HG03575 (cell line): ENCODE measurements at regions not wholly inside any gene's neighbourhood (a gene's known extent, or its start where the extent isn't known, plus 50 kb on each side); places are given as distances from the start of the nearest gene placed in this dataset.

Experiments
- ATAC-seq: cut with Tn5 transposase; IDR thresholded peaks from one replicate; pipeline ENCODE4 v1.9.1; 2021; ENCODE audit not compliant: unreplicated experiment, insufficient number of reproducible peaks, low FRiP score; ENCODE audit errors: extremely low read depth

GRCh38 chr9:89892920-89893319, 288.1 kb downstream of the GADD45G start:
- ATAC-seq = no peak

DNA sequence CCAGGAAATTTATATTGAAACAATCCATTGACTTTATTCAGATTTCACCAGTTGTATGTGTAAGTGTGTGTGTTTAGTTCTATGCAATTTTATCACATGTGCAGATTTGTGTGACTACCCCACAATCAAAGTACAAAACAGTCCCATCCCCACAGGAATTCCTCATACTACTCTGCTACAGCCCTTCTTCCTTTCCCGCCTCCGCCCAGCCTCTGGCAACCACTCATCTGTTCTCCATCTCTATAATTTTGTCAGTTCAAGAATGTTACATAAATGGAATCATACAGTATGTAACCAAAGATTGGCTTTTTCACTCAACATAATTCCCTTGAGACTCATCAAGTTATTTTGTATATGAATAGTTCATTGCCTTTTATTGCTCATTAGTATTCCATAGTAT, 289.1 kb downstream of the GADD45G start:
- ATAC-seq = no peak

GRCh38 chr9:89896806-89897340, 292.1 kb downstream of the GADD45G start:
- ATAC-seq = no peak

DNA sequence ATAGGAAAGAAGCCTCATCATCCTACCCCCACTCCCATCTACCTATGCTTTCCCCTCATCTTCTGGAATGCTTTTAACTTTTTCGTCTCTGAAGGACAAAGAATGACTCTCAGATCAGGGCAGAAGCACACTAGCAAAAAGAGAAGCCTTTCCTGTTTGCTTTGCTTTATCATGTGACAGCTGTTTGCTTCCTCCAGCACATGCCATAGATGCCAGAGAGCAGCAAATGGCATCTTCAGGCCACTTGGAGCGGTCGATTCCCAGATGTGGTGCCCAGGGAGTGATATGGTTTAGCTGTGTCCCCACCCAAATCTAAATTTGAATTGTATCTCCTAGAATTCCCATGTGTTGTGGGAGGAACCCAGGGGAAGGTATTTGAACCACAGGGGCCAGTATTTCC, 294.8 kb downstream of the GADD45G start:
- ATAC-seq = no peak

DNA sequence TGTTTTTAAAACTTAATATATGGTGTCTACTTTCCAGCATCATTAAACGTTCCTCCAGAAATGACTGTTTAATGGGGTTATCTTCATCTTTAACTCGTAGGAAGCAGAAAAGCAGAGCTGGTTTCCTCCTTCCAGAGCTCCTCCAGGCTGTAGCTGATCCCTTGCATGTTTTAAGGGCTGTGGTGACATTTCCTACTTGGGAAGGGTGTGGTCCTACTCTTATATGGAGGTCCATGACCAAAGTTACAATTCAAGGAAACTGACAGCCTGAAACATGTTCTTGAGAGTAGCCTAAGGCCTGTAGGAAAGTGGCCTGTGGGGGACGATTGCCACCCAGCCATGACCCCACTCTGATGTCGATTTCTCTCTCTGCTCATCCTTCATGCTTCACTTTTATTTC, 297.1 kb downstream of the GADD45G start:
- ATAC-seq = no peak

DNA sequence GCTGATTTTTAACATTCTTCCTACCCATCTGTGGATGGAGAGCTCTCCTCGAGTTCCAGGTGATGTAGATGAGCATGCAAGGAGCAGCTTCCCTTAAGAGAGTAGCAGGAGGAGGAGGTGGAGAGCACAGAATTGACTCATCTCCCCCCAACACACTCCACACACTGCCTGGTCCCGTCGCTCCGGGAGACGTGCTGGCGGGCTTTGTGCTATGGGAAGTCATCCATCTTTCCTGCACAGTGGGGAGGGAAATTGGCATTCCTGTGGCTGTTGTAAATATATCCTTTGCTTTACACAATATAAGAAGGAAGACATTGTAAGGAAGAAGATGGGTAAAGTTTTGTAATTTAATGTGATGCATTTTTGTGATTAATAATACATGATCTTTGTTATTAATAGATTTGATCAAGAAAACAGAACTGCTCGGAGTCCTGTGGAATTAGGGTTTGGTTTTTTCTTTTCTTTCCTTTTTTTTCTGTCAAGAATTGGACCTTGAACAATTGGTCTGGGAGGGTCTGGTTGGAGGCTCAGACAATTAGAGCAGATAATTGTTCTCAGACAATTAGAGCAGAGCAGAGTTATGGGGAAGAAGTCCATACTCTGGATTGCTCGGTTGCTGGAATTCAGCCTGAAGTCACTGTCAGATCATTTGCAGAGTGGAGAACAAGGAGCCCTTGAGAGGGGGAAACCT, 297.8 kb downstream of the GADD45G start:
- no peak for ATAC-seq

DNA sequence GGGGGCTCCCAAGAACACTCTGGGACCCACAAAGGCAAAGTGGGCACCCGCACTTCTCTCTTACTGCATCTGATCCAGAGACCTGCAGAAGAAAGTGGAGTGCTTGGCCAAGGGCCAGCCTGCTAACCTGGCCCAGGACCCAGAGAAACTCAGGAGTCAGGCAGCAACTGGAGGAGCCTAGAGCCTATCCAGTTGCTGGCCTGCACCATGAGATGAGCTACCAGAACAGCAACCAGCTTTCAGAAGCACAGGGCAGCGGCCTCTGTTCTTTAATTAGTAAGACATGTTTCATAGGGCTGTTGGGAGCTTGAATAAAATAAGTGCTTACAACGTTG, 298.3 kb downstream of the GADD45G start:
- ATAC-seq = no peak

- ATAC-seq = no peak
Measured at GRCh38 chr9:89905606-89906338, 301.0 kb downstream of the GADD45G start.

GRCh38 chr9:89911721-89912604, 307.2 kb downstream of the GADD45G start:
- no peak for ATAC-seq

DNA sequence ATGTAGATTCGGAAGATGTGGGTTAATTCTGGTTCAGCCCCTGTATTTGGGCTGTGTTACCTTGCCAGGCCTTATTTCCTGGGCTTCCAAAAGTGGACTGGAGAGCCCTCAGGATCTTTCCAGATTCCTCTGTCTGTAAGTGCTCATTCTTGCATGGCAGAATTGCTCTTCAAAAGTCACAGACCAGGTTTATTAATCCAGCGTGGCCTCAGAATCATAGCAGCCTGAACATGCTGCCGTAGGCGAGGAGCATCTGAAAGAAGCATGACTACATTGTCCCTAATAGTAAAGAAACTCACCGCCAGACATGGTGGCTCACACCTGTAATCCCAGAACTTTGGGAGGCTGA, 307.8 kb downstream of the GADD45G start:
- no peak for ATAC-seq

DNA sequence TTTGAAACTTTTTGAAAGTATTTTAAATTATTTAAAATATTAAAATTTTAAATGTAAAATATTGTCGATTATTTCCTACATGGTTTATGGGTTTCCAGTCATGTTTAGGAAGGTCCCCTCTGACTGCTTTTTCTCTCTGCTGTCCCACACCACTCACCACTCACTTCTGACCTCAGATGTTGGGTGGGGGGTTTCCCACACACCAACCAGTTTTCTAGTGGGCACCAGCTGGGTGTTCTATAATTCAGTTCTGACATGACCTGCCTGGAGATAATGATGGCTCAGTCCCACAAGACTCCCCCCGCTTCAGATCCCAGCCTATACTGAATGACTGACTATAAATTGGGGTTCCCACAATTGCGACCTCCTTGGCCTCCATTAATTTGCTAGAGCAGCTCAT, 310.4 kb downstream of the GADD45G start:
- ATAC-seq = no peak

DNA sequence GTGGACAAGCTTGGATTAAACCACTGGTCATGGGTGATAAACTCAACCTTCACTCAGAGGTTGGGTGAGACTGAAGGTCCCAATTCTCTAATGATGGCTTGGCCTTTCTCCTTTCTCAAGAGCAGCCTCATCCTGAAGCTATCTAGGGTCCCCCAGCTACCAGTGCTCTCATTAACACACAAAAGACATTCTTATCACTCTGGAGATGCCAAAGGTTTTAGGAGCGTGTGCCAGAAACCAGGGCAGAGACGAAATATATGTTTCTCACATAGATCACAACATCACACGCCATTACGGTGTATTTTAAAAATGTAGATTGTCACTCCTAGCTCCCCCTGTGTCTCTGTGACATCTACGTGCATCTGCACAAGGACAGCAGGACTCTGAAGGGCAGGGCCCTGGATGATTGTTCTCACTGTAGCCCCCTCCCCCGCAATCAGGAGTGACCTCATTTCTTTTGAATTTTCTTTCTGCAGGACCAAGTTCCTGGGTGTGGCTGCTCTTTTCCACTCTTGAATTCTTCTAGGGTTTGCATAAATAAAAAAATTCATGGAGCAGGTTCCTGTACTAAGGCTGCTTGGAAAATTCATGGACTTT, 311.3 kb downstream of the GADD45G start:
- ATAC-seq = no peak

DNA sequence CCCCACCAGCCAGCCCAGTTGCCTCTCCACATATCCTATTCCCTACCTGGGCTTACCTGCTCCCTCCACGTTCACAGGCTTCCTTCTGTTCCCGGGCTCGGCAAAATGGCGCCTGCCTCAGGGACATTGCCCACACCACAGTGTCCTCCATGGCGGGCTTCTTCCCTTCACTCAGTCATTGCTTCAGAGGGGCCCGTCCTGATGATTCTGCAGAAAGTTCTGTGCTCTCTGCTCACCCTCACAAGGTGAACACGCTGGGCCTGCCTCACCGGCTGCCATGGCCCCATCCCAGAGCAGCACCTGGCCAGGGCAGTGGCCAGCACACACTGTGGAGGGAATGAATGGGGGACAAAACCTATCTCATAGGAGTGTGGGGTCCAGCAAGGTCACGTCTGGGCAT, 313.0 kb downstream of the GADD45G start:
- no peak for ATAC-seq

- ATAC-seq = no peak
Measured at GRCh38 chr9:89919171-89919681, 314.4 kb downstream of the GADD45G start.

GRCh38 chr9:89920131-89920530, 315.3 kb downstream of the GADD45G start:
- no peak for ATAC-seq

DNA sequence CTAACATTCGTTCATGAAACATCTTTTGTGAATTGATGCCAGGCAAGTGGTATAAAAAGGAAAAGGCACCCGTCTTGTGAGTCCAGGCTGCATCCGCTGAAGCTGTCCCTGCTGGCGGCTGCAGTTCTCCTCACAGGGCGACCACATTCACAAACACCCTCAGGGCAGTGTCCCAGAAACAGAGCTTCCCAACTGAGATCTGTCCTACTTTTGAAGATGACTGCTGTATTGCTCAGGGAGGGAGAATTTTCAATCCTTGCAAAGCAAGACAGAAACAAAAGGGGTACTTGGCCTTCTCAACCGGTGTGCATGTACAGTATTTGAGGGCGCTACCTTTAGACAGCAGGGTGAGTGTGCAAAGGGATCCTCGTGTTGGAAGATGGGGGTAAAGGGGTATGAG, 316.1 kb downstream of the GADD45G start:
- no peak for ATAC-seq

DNA sequence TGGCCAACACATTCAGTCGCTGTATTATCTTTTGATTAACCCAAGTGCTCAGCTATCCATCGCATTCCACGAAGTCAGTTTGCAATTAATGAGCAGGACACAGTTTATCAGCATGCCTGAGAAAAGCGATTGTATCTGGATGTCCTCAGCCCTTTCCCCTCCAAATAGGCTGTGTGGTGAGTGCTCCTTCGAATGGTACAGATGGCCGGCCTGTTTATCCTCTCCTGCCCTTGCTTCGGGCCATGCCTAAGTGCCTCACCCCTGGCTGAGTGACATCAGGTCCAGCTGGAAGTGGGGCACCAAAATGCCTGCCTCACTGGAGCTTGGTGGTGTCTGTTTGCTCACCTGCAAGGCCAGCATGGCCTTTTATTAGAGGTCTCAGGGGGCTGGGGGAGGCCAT, 317.3 kb downstream of the GADD45G start:
- ATAC-seq = no peak

DNA sequence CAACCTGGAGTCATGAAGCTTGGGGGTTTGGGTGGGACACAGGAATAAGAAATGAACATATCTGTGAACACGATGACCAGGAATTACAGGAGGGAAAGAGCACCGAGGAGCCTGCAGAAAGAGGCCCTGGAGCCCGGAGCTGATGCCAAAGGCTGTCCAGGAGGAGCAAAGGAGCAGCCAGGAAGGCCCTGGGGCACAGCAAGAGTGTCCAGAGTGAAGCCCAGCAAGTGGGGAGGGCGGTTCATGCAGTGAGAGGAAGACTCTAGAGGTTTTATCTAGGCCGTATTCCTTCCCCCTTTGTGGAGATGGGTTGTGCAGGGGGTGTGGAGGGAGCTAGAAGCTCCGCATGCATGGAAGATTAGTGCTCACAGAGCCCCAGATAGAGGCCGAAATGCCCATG, 318.4 kb downstream of the GADD45G start:
- no peak for ATAC-seq

DNA sequence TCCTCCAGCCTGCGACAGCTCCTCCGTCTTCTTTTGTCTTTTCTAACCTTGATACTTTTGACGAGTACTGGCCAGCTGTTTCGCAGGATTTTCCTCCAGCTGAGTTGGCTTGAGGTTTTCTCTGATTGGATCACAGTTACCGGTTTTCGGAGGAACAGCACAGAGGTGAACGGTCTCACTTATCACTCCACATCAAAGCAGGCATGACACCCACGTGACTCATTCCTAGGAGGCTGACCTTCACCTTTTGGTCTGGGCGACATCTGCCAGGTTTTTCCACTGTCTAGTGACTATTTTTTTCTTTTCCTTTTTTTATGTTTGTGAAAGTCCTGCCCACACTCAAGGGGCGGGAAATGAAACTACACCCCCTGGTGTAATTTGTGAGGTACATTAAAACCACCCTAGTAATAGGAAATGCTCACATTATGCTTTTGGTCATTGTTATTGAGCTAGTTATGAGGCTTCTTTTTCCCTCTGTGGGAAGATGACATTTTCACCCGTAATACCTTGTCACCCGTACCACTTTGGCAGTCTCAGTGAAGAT, 319.2 kb downstream of the GADD45G start:
- ATAC-seq = no peak
